ENCODE measurements at regions not wholly inside any gene's neighbourhood (a gene's known extent, or its start where the extent isn't known, plus 50 kb on each side); places are given as distances from the start of the nearest gene placed in this dataset.

DNA sequence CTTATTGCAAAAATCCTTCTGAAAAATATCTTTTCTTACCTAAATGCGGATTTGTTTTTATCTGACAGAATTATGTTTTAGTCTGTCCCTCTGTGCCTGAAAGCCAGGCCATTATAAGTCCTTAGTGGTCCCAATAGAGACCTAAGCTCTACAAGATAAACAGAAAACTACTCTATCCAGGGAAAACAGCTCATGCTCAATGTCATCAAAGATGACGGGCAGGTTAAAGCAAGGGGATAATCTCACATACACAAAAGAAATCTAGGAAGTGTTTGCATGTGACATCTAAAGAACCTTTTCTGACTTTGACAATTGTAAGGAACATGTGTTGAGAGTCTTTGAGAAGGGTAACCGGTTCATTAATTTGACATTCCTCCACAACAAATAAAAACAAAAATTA is 741.1 kb upstream of the ID2 start:
- Mint-ChIP-seq H3K9me3 (no peaks in the 10 kb centered on the region), H3K36me3 (no peaks in the 10 kb centered on the region), H3K4me3 (no peak overlapping the region), H3K4me1 (ENCODE audit: unreplicated experiment) (no peaks in the 10 kb centered on the region), H3K27ac (no peak overlapping the region), H3K27me3 (peaks cover 6% of the 10 kb centered on the region)
- TF ChIP-seq, protein P1, sequence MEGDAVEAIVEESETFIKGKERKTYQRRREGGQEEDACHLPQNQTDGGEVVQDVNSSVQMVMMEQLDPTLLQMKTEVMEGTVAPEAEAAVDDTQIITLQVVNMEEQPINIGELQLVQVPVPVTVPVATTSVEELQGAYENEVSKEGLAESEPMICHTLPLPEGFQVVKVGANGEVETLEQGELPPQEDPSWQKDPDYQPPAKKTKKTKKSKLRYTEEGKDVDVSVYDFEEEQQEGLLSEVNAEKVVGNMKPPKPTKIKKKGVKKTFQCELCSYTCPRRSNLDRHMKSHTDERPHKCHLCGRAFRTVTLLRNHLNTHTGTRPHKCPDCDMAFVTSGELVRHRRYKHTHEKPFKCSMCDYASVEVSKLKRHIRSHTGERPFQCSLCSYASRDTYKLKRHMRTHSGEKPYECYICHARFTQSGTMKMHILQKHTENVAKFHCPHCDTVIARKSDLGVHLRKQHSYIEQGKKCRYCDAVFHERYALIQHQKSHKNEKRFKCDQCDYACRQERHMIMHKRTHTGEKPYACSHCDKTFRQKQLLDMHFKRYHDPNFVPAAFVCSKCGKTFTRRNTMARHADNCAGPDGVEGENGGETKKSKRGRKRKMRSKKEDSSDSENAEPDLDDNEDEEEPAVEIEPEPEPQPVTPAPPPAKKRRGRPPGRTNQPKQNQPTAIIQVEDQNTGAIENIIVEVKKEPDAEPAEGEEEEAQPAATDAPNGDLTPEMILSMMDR (conservative IDR thresholded peaks at IDR 0.05), result no peak
- DNase-seq (ENCODE audit: extremely low spot score, unreplicated experiment), result no peak

DNA sequence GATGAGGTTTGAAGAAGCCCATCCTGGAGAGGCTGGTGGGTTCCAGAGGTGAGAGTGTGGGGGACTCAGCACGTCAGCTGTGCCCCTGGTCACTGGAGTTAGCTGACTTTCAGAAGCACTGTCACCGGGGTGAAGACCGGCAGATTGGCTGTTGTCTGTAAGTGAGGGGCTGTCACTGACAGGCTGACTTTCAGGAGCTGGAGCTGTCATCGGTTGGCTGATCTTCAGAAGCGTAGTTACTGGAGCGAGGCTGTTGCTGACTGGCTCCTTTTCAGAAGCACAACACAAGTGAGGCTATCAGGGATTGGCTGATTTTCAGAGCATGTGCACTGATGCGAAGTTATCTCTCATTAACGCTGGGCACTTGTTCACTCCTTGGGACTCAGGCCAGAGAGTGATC is 738.4 kb upstream of the ID2 start:
- no peak overlapping the region for H3K4me3 Mint-ChIP-seq
- no peaks in the 10 kb centered on the region for H3K36me3 Mint-ChIP-seq
- no peaks in the 10 kb centered on the region for H3K4me1 Mint-ChIP-seq (ENCODE audit: unreplicated experiment)
- TF ChIP-seq, protein P1 (conservative IDR thresholded peaks at IDR 0.05), result no peak
- no peaks in the 10 kb centered on the region for H3K9me3 Mint-ChIP-seq
- H3K27me3 Mint-ChIP-seq, result peaks cover 6% of the 10 kb centered on the region
- DNase-seq (ENCODE audit: extremely low spot score, unreplicated experiment), result no peak
- no peak overlapping the region for H3K27ac Mint-ChIP-seq

DNA sequence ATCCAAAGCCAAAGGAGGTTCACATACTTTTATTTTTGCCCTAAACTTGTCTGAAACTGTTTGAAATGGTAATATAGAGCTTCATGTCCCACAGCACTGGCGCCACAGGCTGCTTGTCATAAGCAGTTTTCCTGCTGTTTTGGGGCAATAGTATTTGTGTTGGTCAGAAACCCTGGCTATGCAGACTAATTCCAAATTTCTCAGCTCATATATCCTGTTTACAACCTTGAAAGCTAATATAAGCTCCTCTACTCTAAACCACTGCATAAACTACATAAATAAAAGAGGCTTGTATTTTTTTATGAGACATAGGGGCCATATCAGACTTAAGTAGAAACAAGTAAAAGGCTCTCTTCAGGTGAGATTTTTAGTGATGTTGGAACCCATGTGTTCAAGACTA is 736.8 kb upstream of the ID2 start:
- TF ChIP-seq, protein P1 (conservative IDR thresholded peaks at IDR 0.05), result no peak
- H3K4me1 Mint-ChIP-seq (ENCODE audit: unreplicated experiment), result no peaks in the 10 kb centered on the region

DNA sequence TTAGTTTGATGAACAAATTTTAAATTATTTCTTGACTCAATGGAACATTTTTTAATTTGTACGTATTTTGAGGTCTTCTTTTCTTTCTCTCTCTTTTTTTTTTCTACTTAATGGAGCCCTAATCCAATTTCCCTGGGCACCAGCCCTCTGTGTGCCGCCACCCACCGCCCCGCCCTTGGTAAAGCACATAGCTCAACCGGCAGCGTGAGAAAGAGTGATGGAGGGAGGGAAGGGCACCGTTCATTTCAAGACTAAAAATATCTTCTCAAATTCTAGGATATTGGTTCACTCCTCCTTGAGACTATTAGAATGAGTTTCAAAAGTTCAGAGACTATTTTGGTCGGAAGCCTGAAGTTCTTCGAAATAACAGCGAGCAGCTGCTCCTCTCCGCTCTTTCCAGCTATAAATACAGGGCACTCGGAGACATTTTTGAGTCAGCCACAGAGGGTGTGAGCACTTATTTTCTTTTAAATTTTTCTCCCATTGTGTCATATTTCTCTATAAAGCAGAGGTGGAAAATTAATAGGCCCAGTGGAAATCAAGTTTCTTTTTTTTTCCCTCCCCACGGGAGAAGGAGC is 731.7 kb upstream of the ID2 start:
- H3K9me3 Mint-ChIP-seq, result no peaks in the 10 kb centered on the region
- H3K36me3 Mint-ChIP-seq, result no peaks in the 10 kb centered on the region
- peaks cover 2% of the 10 kb centered on the region for H3K27me3 Mint-ChIP-seq
- no peak for DNase-seq (ENCODE audit: extremely low spot score, unreplicated experiment)
- H3K4me3 Mint-ChIP-seq, result no peak overlapping the region
- no peak overlapping the region for H3K27ac Mint-ChIP-seq
- peaks cover 18% of the 10 kb centered on the region for H3K4me1 Mint-ChIP-seq (ENCODE audit: unreplicated experiment)
- TF ChIP-seq, protein P1 (conservative IDR thresholded peaks at IDR 0.05), result no peak

More for the DNA sequence above, 736.8 kb upstream of the ID2 start:
- Mint-ChIP-seq H3K36me3 (no peaks in the 10 kb centered on the region), H3K27me3 (peaks cover 6% of the 10 kb centered on the region), H3K27ac (no peak overlapping the region), H3K9me3 (no peaks in the 10 kb centered on the region), H3K4me3 (no peak overlapping the region)
- DNase-seq (ENCODE audit: extremely low spot score, unreplicated experiment), result no peak

DNA sequence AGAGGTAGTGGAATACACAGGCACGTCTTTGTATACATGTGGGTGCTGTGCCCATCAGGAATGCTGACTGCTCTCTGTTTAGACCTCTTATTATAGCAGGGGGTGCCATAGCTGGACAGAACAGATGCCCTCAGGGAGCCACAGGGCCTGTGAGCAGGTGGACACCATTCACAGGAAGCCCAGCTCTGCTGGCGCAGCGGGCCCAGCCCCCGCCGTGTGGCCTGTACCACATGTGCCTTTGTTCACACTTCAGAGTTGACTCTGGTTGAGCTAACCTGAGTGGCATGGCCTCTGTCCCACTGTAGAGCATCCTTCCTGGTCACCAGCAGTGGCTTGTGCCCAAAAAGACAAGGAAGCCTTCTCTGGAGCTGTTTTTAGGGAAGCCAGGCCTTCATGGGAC is 730.9 kb upstream of the ID2 start:
- no peaks in the 10 kb centered on the region for H3K36me3 Mint-ChIP-seq
- TF ChIP-seq, protein P1 (conservative IDR thresholded peaks at IDR 0.05), result no peak
- no peak for DNase-seq (ENCODE audit: extremely low spot score, unreplicated experiment)
- H3K4me3 Mint-ChIP-seq, result no peak overlapping the region
- H3K4me1 Mint-ChIP-seq (ENCODE audit: unreplicated experiment), result peaks cover 26% of the 10 kb centered on the region
- H3K9me3 Mint-ChIP-seq, result peaks cover under 1% of the 10 kb centered on the region
- no peak overlapping the region for H3K27ac Mint-ChIP-seq
- H3K27me3 Mint-ChIP-seq, result peaks cover 3% of the 10 kb centered on the region

DNA sequence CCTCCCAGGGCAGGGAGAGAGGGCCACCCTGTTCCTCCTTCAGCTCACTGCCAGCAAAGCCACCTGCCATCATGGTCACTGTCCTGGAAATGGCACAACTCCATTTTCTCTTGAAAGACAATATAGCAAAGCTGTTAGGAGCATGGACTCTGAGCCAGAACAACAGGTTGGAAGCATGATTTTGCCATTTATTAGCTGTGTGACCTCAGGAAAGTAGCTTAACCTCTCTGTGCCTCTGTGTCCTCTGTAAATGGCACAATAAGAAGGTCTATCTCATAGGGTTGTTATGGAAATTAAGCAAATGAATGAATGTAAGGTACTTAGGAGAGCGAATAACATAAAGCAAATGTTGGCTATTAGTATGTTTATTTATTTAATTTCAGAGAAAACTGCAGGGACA is 730.4 kb upstream of the ID2 start:
- H3K27ac Mint-ChIP-seq, result no peak overlapping the region
- no peak for DNase-seq (ENCODE audit: extremely low spot score, unreplicated experiment)
- peaks cover 30% of the 10 kb centered on the region for H3K4me1 Mint-ChIP-seq (ENCODE audit: unreplicated experiment)
- TF ChIP-seq, protein P1 (conservative IDR thresholded peaks at IDR 0.05), result no peak
- H3K27me3 Mint-ChIP-seq, result peaks cover 6% of the 10 kb centered on the region
- no peak overlapping the region for H3K4me3 Mint-ChIP-seq
- peaks cover 4% of the 10 kb centered on the region for H3K9me3 Mint-ChIP-seq
- H3K36me3 Mint-ChIP-seq, result no peaks in the 10 kb centered on the region

Data from type B pancreatic cell (in vitro differentiated cells).